Natural killer cell (primary cell): ENCODE measurements at regions not wholly inside any gene's neighbourhood (a gene's known extent, or its start where the extent isn't known, plus 50 kb on each side); places are given as distances from the start of the nearest gene placed in this dataset.

Experiments used
- ATAC-seq, 3 donors: fragments of 150-1000 bp in 2 of 3; fragments of 200-7000 bp in 1 of 3; cut with Tn5 transposase; 1 replicate in 1 of 3; 2 replicates in 2 of 3; pipeline ENCODE4 v1.10.0; 2021; ENCODE audit warnings: mild to moderate bottlenecking in 2 of 3, moderate library complexity in 2 of 3
- DNase-seq, 2 donors: peaks; one replicate each; pipeline versions ENCODE4 v3.0.0 to v3.0.0-alpha.2; 2013 to 2021; ENCODE audit warnings: mixed read lengths in 1 of 2
- H3K27ac ChIP-seq: one replicate; pipeline ENCODE4 v1.5.1; 2013; ENCODE audit warnings: mild to moderate bottlenecking, low read length
- H3K27me3 ChIP-seq: one replicate; pipeline ENCODE4 v1.6.1; 2013; ENCODE audit warnings: low read length; ENCODE audit not compliant: control insufficient read depth, insufficient read depth
- H3K36me3 ChIP-seq: one replicate; pipeline ENCODE4 v1.6.1; 2013; ENCODE audit warnings: low read length; ENCODE audit not compliant: control insufficient read depth, insufficient read depth
- H3K4me1 ChIP-seq: one replicate; pipeline ENCODE4 v1.6.1; 2013; ENCODE audit warnings: low read length; ENCODE audit not compliant: control insufficient read depth, insufficient read depth
- H3K4me3 ChIP-seq: one replicate; pipeline ENCODE4 v1.5.1; 2013; ENCODE audit warnings: low read length
- H3K9me3 ChIP-seq: one replicate; pipeline ENCODE4 v1.6.1; 2013; ENCODE audit warnings: low read length; ENCODE audit not compliant: control insufficient read depth, insufficient read depth
- H3K27ac Mint-ChIP-seq, 2 donors: one replicate each; pipeline ENCODE4 v1.8.0; 2022; ENCODE audit warnings: mild to moderate bottlenecking in 2 of 2, mixed read lengths in 2 of 2, moderate library complexity in 1 of 2
- H3K27me3 Mint-ChIP-seq, 2 donors: one replicate each; pipeline ENCODE4 v1.8.0; 2022; ENCODE audit warnings: low read depth in 2 of 2, mixed read lengths in 2 of 2
- H3K36me3 Mint-ChIP-seq: one replicate; pipeline ENCODE4 v1.8.0; 2022; ENCODE audit warnings: mixed read lengths
- H3K4me1 Mint-ChIP-seq, 2 donors: one replicate each; pipeline ENCODE4 v1.8.0; 2022; ENCODE audit warnings: mixed read lengths in 2 of 2
- H3K4me3 Mint-ChIP-seq: one replicate; pipeline ENCODE4 v1.8.0; 2022; ENCODE audit warnings: mild to moderate bottlenecking, moderate library complexity, mixed read lengths
- H3K9me3 Mint-ChIP-seq, 2 donors: one replicate each; pipeline ENCODE4 v1.8.0; 2022; ENCODE audit warnings: mixed read lengths in 2 of 2
- CTCF ChIP-seq: fragments of 200-600 bp; IDR thresholded peaks from one replicate; pipeline ENCODE4 v1.8.0; 2022; ENCODE audit warnings: antibody characterized with exemption
- WGBS: methylation state at CpG from one replicate; pipeline ENCODE4 v1.1.7; 2013; ENCODE audit warnings: missing lambda C conversion rate; ENCODE audit not compliant: insufficient coverage; 5-methylcytosine and 5-hydroxymethylcytosine counted together
- intact Hi-C: fragments of 100-400 bp; cut with micrococcal nuclease; formaldehyde crosslinking; loops from one replicate; pipeline ENCODE4 v1.14.2; 2022

DNA sequence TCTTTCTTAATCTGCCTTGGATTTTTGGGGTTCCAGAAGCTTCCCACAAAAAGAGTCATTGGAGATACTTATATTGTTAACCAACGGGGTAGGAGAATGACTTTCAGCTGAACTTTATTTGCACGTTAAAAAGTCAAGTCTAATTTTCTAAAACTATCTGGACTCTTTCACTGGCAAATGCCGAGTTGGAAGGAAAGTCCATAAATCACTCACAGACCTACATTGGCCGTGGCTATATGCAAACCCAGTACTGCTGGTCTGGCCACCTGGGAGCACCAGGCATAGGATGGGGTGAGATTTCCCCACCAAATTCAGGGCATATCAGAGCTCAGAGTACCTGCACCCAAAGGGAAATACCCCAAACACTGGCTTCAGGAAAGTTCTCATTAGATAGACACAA is 71.3 kb upstream of the SALL4 start:
- no peaks in the 10 kb centered on the region for H3K36me3 Mint-ChIP-seq
- H3K4me1 Mint-ChIP-seq: peaks cover 6 to 8% of the 10 kb centered on the region in 2 donors
- no peak for ATAC-seq
- no peaks in the 10 kb centered on the region for H3K27me3 Mint-ChIP-seq
- no peak overlapping the region for H3K27ac Mint-ChIP-seq
- Histone ChIP-seq H3K9me3 (no peaks in the 10 kb centered on the region), H3K4me3 (no peak overlapping the region), H3K4me1 (no peaks in the 10 kb centered on the region), H3K36me3 (no peaks in the 10 kb centered on the region), H3K27ac (no peak overlapping the region), H3K27me3 (no peaks in the 10 kb centered on the region)
- intact Hi-C loops: no loop called here
- DNase-seq: no peak
- no peaks in the 10 kb centered on the region for H3K9me3 Mint-ChIP-seq
- no peak overlapping the region for H3K4me3 Mint-ChIP-seq
- no peak for TF ChIP-seq CTCF
- 56% methylated on average over 4 of the region's 4 CpGs for WGBS

- intact Hi-C loops: no loop called here
- H3K27me3 ChIP-seq: no peaks in the 10 kb centered on the region
- no peaks in the 10 kb centered on the region for H3K27me3 Mint-ChIP-seq
- DNase-seq: no peak
- TF ChIP-seq CTCF: no peak
- no peaks in the 10 kb centered on the region for H3K9me3 Mint-ChIP-seq
- H3K9me3 ChIP-seq: no peaks in the 10 kb centered on the region
- WGBS: 65% methylated on average over 7 of the region's 7 CpGs
- H3K27ac ChIP-seq: no peak overlapping the region
- H3K4me1 Mint-ChIP-seq: peaks cover 4% of the 10 kb centered on the region in 2 donors
- no peaks in the 10 kb centered on the region for H3K36me3 ChIP-seq
- no peak overlapping the region for H3K4me3 ChIP-seq
- no peaks in the 10 kb centered on the region for H3K36me3 Mint-ChIP-seq
- H3K4me3 Mint-ChIP-seq: no peak overlapping the region
- no peaks in the 10 kb centered on the region for H3K4me1 ChIP-seq
- H3K27ac Mint-ChIP-seq: no peak overlapping the region
- no peak for ATAC-seq
Observed at GRCh38 chr20:51871943-51872342, 69.6 kb upstream of the SALL4 start.

- H3K36me3 ChIP-seq: no peaks in the 10 kb centered on the region
- intact Hi-C loops: no loop called here
- ATAC-seq (no peak), DNase-seq (no peak)
- Mint-ChIP-seq H3K4me3 (no peak overlapping the region), H3K36me3 (no peaks in the 10 kb centered on the region), H3K9me3 (no peaks in the 10 kb centered on the region), H3K27me3 (peaks cover 0 to 3% of the 10 kb centered on the region in 2 donors), H3K27ac (no peak overlapping the region), H3K4me1 (no peaks in the 10 kb centered on the region)
- no peak for TF ChIP-seq CTCF
- no peak overlapping the region for H3K27ac ChIP-seq
- H3K27me3 ChIP-seq: no peaks in the 10 kb centered on the region
- no peak overlapping the region for H3K4me3 ChIP-seq
- no peaks in the 10 kb centered on the region for H3K9me3 ChIP-seq
- no peaks in the 10 kb centered on the region for H3K4me1 ChIP-seq
- 29% methylated on average over 1 of the region's 3 CpGs for WGBS
Observed at GRCh38 chr20:51869002-51869401, 66.7 kb upstream of the SALL4 start.

GRCh38 chr20:51867251-51867650 is 64.9 kb upstream of the SALL4 start:
- no peak for ATAC-seq
- H3K36me3 Mint-ChIP-seq: no peaks in the 10 kb centered on the region
- H3K4me3 Mint-ChIP-seq: no peak overlapping the region
- intact Hi-C loops: no loop called here
- TF ChIP-seq CTCF: no peak
- 74% methylated on average over 3 of the region's 3 CpGs for WGBS
- H3K4me1 Mint-ChIP-seq: no peaks in the 10 kb centered on the region
- Histone ChIP-seq H3K27me3 (no peaks in the 10 kb centered on the region), H3K4me3 (no peak overlapping the region), H3K4me1 (no peaks in the 10 kb centered on the region), H3K36me3 (no peaks in the 10 kb centered on the region), H3K27ac (no peak overlapping the region), H3K9me3 (no peaks in the 10 kb centered on the region)
- no peak for DNase-seq
- H3K27ac Mint-ChIP-seq: no peak overlapping the region
- H3K9me3 Mint-ChIP-seq: no peaks in the 10 kb centered on the region
- H3K27me3 Mint-ChIP-seq: peaks cover 3 to 4% of the 10 kb centered on the region in 2 donors
